GF-D8 (cell line): ENCODE measurements at regions not wholly inside any gene's neighbourhood (a gene's known extent, or its start where the extent isn't known, plus 50 kb on each side); places are given as distances from the start of the nearest gene placed in this dataset.
"Not testable (repeated sequence)": the region's sequence is repeated elsewhere in the genome, so short reads cannot be mapped to it uniquely, and the experiment has no call there.

Source experiments
- DNase-seq: peaks from one replicate; lab custom pipeline; 2025; lab: John Stamatoyannopoulos, UW

- no peak for DNase-seq
These were observed 394.5 kb downstream of the RERGL start for GRCh38 chr12:17695495-17695894.

- no peak for DNase-seq
These were observed 398.6 kb downstream of the RERGL start for GRCh38 chr12:17691369-17691768.

- DNase-seq: no peak
These were observed 409.8 kb downstream of the RERGL start for GRCh38 chr12:17680220-17680619.

GRCh38 chr12:17666641-17667324, 423.2 kb downstream of the RERGL start:
- DNase-seq: no peak

GRCh38 chr12:17665839-17666238, 424.2 kb downstream of the RERGL start:
- DNase-seq: no peak

GRCh38 chr12:17661250-17661649, 428.7 kb downstream of the RERGL start:
- DNase-seq: no peak

- DNase-seq: no peak
These were observed 437.6 kb downstream of the RERGL start for GRCh38 chr12:17652436-17652835.

GRCh38 chr12:17642340-17642650, 447.7 kb downstream of the RERGL start:
- DNase-seq: no peak

- DNase-seq: no peak
These were observed 449.4 kb downstream of the RERGL start for GRCh38 chr12:17640615-17641014.

GRCh38 chr12:17618831-17619230, 471.2 kb downstream of the RERGL start:
- no peak for DNase-seq

GRCh38 chr12:17609701-17610100, 480.3 kb downstream of the RERGL start:
- no peak for DNase-seq

- DNase-seq: no peak
These were observed 480.8 kb downstream of the RERGL start for GRCh38 chr12:17609153-17609552.

GRCh38 chr12:17595111-17595510, 494.9 kb downstream of the RERGL start:
- DNase-seq: no peak

- no peak for DNase-seq
These were observed 496.1 kb downstream of the RERGL start for GRCh38 chr12:17593715-17594406.

- no peak for DNase-seq
These were observed 497.5 kb downstream of the RERGL start for GRCh38 chr12:17592472-17592871.

- no peak for DNase-seq
These were observed 498.9 kb downstream of the RERGL start for GRCh38 chr12:17591005-17591681.

GRCh38 chr12:17588968-17589367, 501.0 kb downstream of the RERGL start:
- no peak for DNase-seq

- DNase-seq: no peak
These were observed 510.6 kb downstream of the RERGL start for GRCh38 chr12:17579205-17580026.

GRCh38 chr12:17577405-17577804, 512.6 kb downstream of the RERGL start:
- no peak for DNase-seq

- no peak for DNase-seq
These were observed 517.7 kb downstream of the RERGL start for GRCh38 chr12:17572250-17572649.

- DNase-seq: no peak
These were observed 518.9 kb downstream of the RERGL start for GRCh38 chr12:17571047-17571446.

- DNase-seq: not testable (repeated sequence)
These were observed 525.4 kb downstream of the RERGL start for GRCh38 chr12:17564630-17565029.
